Osteoblast (primary cell): ENCODE measurements at regions not wholly inside any gene's neighbourhood (a gene's known extent, or its start where the extent isn't known, plus 50 kb on each side); places are given as distances from the start of the nearest gene placed in this dataset.

Experiments used
- DNase-seq: peaks from one replicate; pipeline ENCODE4 v3.0.0; 2011; ENCODE audit warnings: low spot score, mixed read lengths; ENCODE audit not compliant: insufficient read length; ENCODE audit errors: missing footprints
- H2AFZ ChIP-seq: 2 replicates; pipeline ENCODE4 v1.6.0; 2011; ENCODE audit warnings: mild to moderate bottlenecking, low read length
- H3K27ac ChIP-seq: 2 replicates; pipeline ENCODE4 v1.5.1; 2011; ENCODE audit warnings: mild to moderate bottlenecking, low read depth, low read length, moderate library complexity
- H3K27me3 ChIP-seq: 2 replicates; pipeline ENCODE4 v1.6.0; 2012; ENCODE audit warnings: mild to moderate bottlenecking, control low read depth, inconsistent platforms, low read length, moderate library complexity; ENCODE audit not compliant: insufficient read depth
- H3K36me3 ChIP-seq: 2 replicates; pipeline ENCODE4 v1.5.1; 2011; ENCODE audit warnings: mild to moderate bottlenecking, low read length, control low read depth, moderate library complexity; ENCODE audit not compliant: insufficient read depth
- H3K4me1 ChIP-seq: 2 replicates; pipeline ENCODE4 v1.5.1; 2011; ENCODE audit warnings: mild to moderate bottlenecking, low read length, control low read depth, moderate library complexity; ENCODE audit not compliant: insufficient read depth
- H3K4me2 ChIP-seq: 2 replicates; pipeline ENCODE4 v1.6.0; 2011; ENCODE audit warnings: mild to moderate bottlenecking, low read length; ENCODE audit not compliant: insufficient read depth
- H3K4me3 ChIP-seq: fragments of 200-600 bp; sonication (generic); 3 replicates; pipeline ENCODE4 v1.5.1; 2012; ENCODE audit warnings: mild to moderate bottlenecking, low read length, inconsistent platforms; ENCODE audit not compliant: insufficient read depth
- H3K79me2 ChIP-seq: 2 replicates; pipeline ENCODE4 v1.6.0; 2012; ENCODE audit warnings: mild to moderate bottlenecking, low read length, control low read depth, inconsistent platforms; ENCODE audit not compliant: insufficient read depth
- H3K9me3 ChIP-seq: 2 replicates; pipeline ENCODE4 v1.5.1; 2011; ENCODE audit warnings: low read depth, low read length, control low read depth
- H4K20me1 ChIP-seq: 2 replicates; pipeline ENCODE4 v1.6.0; 2012; ENCODE audit warnings: mild to moderate bottlenecking, low read length, control low read depth; ENCODE audit not compliant: insufficient read depth
- CTCF ChIP-seq: IDR thresholded peaks from 2 replicates; pipeline ENCODE4 v1.5.1; 2011; ENCODE audit warnings: mild to moderate bottlenecking, low read depth, low read length, moderate library complexity; ENCODE audit errors: extremely low read depth

- no peak for DNase-seq
- no peak overlapping the region for H3K27ac ChIP-seq
- no peak for TF ChIP-seq CTCF
- H2AFZ ChIP-seq, result no peak overlapping the region
- H3K4me2 ChIP-seq, result no peak overlapping the region
- H3K9me3 ChIP-seq, result no peaks in the 10 kb centered on the region
- H4K20me1 ChIP-seq, result no peaks in the 10 kb centered on the region
- H3K4me3 ChIP-seq, result no peak overlapping the region
- H3K79me2 ChIP-seq, result no peaks in the 10 kb centered on the region
- H3K27me3 ChIP-seq, result no peaks in the 10 kb centered on the region
- no peaks in the 10 kb centered on the region for H3K4me1 ChIP-seq
- H3K36me3 ChIP-seq, result no peaks in the 10 kb centered on the region
These were observed 519.7 kb upstream of the ID4 start for GRCh38 chr6:19317431-19317986.

- no peaks in the 10 kb centered on the region for H3K36me3 ChIP-seq
- H3K4me3 ChIP-seq, result no peak overlapping the region
- H3K79me2 ChIP-seq, result no peaks in the 10 kb centered on the region
- H2AFZ ChIP-seq, result no peak overlapping the region
- DNase-seq, result no peak
- TF ChIP-seq CTCF, result no peak
- H3K4me1 ChIP-seq, result peaks cover under 1% of the 10 kb centered on the region
- no peaks in the 10 kb centered on the region for H4K20me1 ChIP-seq
- no peak overlapping the region for H3K27ac ChIP-seq
- no peak overlapping the region for H3K4me2 ChIP-seq
- H3K9me3 ChIP-seq, result no peaks in the 10 kb centered on the region
- no peaks in the 10 kb centered on the region for H3K27me3 ChIP-seq
These were observed 518.2 kb upstream of the ID4 start for GRCh38 chr6:19319005-19319404.

GRCh38 chr6:19320111-19320581 lies 517.0 kb upstream of the ID4 start:
- Histone ChIP-seq H4K20me1 (no peaks in the 10 kb centered on the region), H3K27ac (no peak overlapping the region), H3K79me2 (no peaks in the 10 kb centered on the region), H3K36me3 (no peaks in the 10 kb centered on the region), H2AFZ (no peak overlapping the region), H3K4me3 (no peak overlapping the region), H3K4me2 (no peak overlapping the region), H3K4me1 (peaks cover 2% of the 10 kb centered on the region), H3K9me3 (no peaks in the 10 kb centered on the region), H3K27me3 (no peaks in the 10 kb centered on the region)
- TF ChIP-seq CTCF, result no peak
- no peak for DNase-seq

- Histone ChIP-seq H4K20me1 (no peaks in the 10 kb centered on the region), H3K27me3 (no peaks in the 10 kb centered on the region), H3K4me3 (no peak overlapping the region), H3K4me2 (peak overlapping the region; percentile 11), H3K36me3 (no peaks in the 10 kb centered on the region), H2AFZ (no peak overlapping the region), H3K79me2 (no peaks in the 10 kb centered on the region), H3K4me1 (peaks cover 2% of the 10 kb centered on the region), H3K9me3 (no peaks in the 10 kb centered on the region), H3K27ac (no peak overlapping the region)
- no peak for DNase-seq
- TF ChIP-seq CTCF, result peak; percentile 31
These were observed 514.3 kb upstream of the ID4 start for GRCh38 chr6:19322691-19323485.
